ENCODE measurements at regions not wholly inside any gene's neighbourhood (a gene's known extent, or its start where the extent isn't known, plus 50 kb on each side); places are given as distances from the start of the nearest gene placed in this dataset.

GRCh38 chr20:39451386-39451785, 489.2 kb downstream of the DHX35 start (continued):
- TF ChIP-seq, protein P1, sequence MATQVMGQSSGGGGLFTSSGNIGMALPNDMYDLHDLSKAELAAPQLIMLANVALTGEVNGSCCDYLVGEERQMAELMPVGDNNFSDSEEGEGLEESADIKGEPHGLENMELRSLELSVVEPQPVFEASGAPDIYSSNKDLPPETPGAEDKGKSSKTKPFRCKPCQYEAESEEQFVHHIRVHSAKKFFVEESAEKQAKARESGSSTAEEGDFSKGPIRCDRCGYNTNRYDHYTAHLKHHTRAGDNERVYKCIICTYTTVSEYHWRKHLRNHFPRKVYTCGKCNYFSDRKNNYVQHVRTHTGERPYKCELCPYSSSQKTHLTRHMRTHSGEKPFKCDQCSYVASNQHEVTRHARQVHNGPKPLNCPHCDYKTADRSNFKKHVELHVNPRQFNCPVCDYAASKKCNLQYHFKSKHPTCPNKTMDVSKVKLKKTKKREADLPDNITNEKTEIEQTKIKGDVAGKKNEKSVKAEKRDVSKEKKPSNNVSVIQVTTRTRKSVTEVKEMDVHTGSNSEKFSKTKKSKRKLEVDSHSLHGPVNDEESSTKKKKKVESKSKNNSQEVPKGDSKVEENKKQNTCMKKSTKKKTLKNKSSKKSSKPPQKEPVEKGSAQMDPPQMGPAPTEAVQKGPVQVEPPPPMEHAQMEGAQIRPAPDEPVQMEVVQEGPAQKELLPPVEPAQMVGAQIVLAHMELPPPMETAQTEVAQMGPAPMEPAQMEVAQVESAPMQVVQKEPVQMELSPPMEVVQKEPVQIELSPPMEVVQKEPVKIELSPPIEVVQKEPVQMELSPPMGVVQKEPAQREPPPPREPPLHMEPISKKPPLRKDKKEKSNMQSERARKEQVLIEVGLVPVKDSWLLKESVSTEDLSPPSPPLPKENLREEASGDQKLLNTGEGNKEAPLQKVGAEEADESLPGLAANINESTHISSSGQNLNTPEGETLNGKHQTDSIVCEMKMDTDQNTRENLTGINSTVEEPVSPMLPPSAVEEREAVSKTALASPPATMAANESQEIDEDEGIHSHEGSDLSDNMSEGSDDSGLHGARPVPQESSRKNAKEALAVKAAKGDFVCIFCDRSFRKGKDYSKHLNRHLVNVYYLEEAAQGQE (IDR thresholded peaks at IDR 0.05; ENCODE audit: unreplicated experiment), result no peak
- no peak for TF ChIP-seq EZH2 (IDR thresholded peaks at IDR 0.05; ENCODE audit: low read depth, unreplicated experiment)

DNA sequence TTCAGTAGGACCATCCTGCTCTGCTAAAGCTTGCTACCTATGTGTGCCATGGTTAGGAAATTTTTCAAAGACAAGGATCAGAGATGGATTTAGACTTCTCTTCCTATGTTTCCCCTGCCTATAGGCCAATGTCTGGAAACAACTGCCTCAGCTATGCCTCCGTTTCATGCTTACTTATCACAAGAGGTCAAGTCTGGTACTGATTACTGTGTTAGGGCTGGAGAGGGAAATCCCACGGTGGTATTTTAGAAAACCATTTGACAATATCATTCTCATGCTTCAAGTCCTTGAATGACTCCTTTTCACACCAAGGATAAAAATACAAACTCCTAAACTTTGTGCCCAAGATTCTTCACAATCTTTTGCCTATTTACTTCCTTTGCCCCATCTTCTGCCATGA, 484.3 kb downstream of the DHX35 start:
- no peak for TF ChIP-seq ZNF114 (CRISPR knock-in tag; IDR thresholded peaks at IDR 0.05)
- no peak for TF ChIP-seq JUNB (IDR thresholded peaks at IDR 0.05; ENCODE audit: unreplicated experiment)
- TF ChIP-seq, protein P1 (IDR thresholded peaks at IDR 0.05; ENCODE audit: unreplicated experiment), result no peak
- no peak for TF ChIP-seq CREB1 (CRISPR knock-in tag; IDR thresholded peaks at IDR 0.05; ENCODE audit: low read depth)
- Mint-ChIP-seq H3K9me3 (no peaks in the 10 kb centered on the region), H3K27ac (no peak overlapping the region), H3K27me3 (ENCODE audit: insufficient read depth, low read depth, poor library complexity) (peaks cover 2% of the 10 kb centered on the region), H3K36me3 (ENCODE audit: low read depth) (no peaks in the 10 kb centered on the region), H3K4me1 (no peaks in the 10 kb centered on the region), H3K4me3 (no peak overlapping the region)
- no peak overlapping the region for H3K27ac ChIP-seq (ENCODE audit: low read depth)
- H3K36me3 ChIP-seq (ENCODE audit: insufficient read depth), result no peaks in the 10 kb centered on the region
- no peaks in the 10 kb centered on the region for H3K79me2 ChIP-seq (replicated peaks; ENCODE audit: insufficient read depth)
- H3K4me2 ChIP-seq, result no peak overlapping the region
- no peak for ATAC-seq
- no peak overlapping the region for H3K4me3 ChIP-seq
- no peaks in the 10 kb centered on the region for H4K20me1 ChIP-seq (replicated peaks; ENCODE audit: insufficient read depth)
- H2AFZ ChIP-seq, result no peak overlapping the region
- no peaks in the 10 kb centered on the region for H3K27me3 ChIP-seq (ENCODE audit: insufficient read depth)
- no peak for DNase-seq (ENCODE audit: low spot score)
- no peaks in the 10 kb centered on the region for H3F3A ChIP-seq (replicated peaks; ENCODE audit: low read depth)
- H3K4me1 ChIP-seq (ENCODE audit: insufficient read depth), result no peaks in the 10 kb centered on the region
- peaks cover 8% of the 10 kb centered on the region for H3K9me2 ChIP-seq (ENCODE audit: insufficient read depth)

GRCh38 chr20:39445095-39445494, 483.0 kb downstream of the DHX35 start:
- Histone ChIP-seq H3K79me2 (replicated peaks; ENCODE audit: insufficient read depth) (no peaks in the 10 kb centered on the region), H3F3A (replicated peaks; ENCODE audit: low read depth) (no peaks in the 10 kb centered on the region), H3K4me3 (no peak overlapping the region), H4K20me1 (replicated peaks; ENCODE audit: insufficient read depth) (no peaks in the 10 kb centered on the region), H2AFZ (no peak overlapping the region), H3K4me1 (ENCODE audit: insufficient read depth) (no peaks in the 10 kb centered on the region), H3K27me3 (ENCODE audit: insufficient read depth) (no peaks in the 10 kb centered on the region), H3K27ac (ENCODE audit: low read depth) (no peak overlapping the region), H3K4me2 (no peak overlapping the region), H3K9me2 (ENCODE audit: insufficient read depth) (peaks cover 4% of the 10 kb centered on the region), H3K36me3 (ENCODE audit: insufficient read depth) (no peaks in the 10 kb centered on the region)
- Mint-ChIP-seq H3K4me1 (no peaks in the 10 kb centered on the region), H3K4me3 (no peak overlapping the region), H3K36me3 (ENCODE audit: low read depth) (no peaks in the 10 kb centered on the region), H3K27me3 (ENCODE audit: insufficient read depth, low read depth, poor library complexity) (peaks cover 2% of the 10 kb centered on the region), H3K9me3 (no peaks in the 10 kb centered on the region), H3K27ac (no peak overlapping the region)
- ATAC-seq (no peak), DNase-seq (ENCODE audit: low spot score) (no peak)
- TF ChIP-seq STAT1 (IDR thresholded peaks at IDR 0.05; ENCODE audit: unreplicated experiment), result no peak
- no peak for TF ChIP-seq ZNF462 (CRISPR knock-in tag; IDR thresholded peaks at IDR 0.05)
